GM12872 (cell line): ENCODE measurements at regions not wholly inside any gene's neighbourhood (a gene's known extent, or its start where the extent isn't known, plus 50 kb on each side); places are given as distances from the start of the nearest gene placed in this dataset.

ENCODE experiments used
- TF ChIP-seq, protein P1 (sequence below): IDR thresholded peaks from 3 replicates; pipeline ENCODE4 v1.5.1; 2011; ENCODE audit warnings: low read depth, mild to moderate bottlenecking, low read length, moderate library complexity; ENCODE audit not compliant: insufficient read depth

DNA sequence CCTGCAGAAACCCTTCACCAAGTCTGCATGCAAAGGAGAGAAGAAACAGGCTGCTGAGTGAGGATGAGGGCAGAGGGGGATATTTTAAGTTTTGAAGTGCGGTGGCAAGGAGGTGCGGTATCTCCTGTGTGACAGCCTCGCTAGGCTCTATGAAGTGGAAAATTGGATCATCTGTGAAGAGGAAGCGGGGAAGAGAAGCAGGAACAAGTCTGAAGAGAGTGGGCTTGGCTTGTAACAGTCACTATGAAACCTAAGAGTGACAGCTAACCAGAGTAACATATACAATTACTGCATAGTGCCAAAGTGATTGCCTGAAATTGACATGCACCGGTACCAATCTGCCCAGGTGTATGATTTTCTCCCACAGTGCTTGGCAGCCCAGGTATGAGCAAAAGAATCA, 287.5 kb upstream of the KLF14 start:
- TF ChIP-seq, protein P1, sequence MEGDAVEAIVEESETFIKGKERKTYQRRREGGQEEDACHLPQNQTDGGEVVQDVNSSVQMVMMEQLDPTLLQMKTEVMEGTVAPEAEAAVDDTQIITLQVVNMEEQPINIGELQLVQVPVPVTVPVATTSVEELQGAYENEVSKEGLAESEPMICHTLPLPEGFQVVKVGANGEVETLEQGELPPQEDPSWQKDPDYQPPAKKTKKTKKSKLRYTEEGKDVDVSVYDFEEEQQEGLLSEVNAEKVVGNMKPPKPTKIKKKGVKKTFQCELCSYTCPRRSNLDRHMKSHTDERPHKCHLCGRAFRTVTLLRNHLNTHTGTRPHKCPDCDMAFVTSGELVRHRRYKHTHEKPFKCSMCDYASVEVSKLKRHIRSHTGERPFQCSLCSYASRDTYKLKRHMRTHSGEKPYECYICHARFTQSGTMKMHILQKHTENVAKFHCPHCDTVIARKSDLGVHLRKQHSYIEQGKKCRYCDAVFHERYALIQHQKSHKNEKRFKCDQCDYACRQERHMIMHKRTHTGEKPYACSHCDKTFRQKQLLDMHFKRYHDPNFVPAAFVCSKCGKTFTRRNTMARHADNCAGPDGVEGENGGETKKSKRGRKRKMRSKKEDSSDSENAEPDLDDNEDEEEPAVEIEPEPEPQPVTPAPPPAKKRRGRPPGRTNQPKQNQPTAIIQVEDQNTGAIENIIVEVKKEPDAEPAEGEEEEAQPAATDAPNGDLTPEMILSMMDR: no peak

DNA sequence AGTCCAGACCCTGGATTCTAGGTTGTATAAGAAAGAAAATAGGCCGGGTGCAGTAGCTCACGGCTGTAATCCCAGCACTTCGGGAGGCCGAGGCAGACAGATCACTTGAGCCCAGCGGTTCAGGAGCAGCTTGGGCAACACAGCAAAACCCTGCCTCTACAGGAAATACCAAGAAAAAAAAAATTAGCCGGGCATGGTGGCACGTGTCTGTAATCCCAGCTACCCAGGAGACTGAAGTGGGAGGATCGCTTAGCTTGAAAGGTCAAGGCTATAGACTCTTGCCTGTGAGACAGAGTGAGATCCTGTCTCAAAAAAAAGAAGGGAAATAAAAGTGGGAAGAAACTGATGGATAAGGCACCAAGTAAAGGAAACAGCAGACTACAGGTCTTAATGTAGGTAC, 287.9 kb upstream of the KLF14 start:
- TF ChIP-seq, protein P1: no peak

DNA sequence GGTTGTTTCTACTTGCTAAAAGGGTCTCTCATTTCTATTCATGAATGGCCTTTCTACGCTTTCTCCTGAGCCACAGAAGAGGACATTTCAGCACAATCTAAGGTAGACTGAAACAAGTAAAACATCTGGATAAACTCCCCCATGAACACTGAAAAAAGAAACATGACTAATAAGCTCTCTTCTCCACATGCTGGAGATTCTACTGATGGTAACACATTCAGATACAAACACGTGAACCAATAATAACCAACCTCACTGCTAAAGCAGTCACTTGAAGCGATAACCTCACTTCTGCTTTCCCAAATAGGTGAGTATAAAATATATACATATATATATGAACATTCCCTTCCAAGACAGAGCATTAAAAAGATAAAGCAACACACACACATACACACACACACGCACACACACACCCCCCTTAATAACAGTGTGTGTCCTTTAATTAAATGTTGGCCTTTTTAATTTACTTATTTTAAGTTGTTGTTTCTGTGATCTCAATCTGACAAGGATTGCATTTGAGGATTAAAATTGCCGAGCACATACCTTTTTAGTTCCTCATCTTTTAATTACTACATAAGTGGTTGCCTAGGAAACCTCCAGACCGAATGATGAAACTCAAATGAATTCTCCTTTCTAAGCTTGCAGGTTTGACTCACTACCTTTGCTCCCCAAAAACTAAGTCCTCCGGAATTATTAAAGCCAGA, 292.4 kb upstream of the KLF14 start:
- TF ChIP-seq, protein P1: no peak

DNA sequence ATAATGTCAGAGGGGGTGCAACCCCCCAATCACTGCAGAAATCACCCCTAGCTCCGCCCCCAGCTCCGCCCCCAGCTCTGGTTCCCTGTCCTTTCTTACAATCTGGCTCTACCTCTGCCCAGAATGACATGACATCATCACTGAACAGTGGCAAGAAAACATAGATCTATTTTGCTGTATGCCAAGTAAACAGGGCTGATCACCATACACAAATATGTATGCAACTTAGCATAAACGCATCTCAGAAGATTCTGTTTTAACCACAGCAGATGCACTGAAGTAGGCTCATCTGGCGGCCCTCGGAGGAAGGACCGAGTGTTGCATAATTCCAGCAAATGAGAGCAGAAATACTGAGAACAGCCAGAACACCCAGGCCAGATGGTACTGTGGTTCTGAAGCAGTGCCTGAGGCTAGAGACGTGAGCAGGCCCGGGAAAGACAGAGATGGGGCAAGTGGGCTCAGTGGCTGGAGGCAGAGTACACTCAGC, 293.3 kb upstream of the KLF14 start:
- TF ChIP-seq, protein P1: no peak

DNA sequence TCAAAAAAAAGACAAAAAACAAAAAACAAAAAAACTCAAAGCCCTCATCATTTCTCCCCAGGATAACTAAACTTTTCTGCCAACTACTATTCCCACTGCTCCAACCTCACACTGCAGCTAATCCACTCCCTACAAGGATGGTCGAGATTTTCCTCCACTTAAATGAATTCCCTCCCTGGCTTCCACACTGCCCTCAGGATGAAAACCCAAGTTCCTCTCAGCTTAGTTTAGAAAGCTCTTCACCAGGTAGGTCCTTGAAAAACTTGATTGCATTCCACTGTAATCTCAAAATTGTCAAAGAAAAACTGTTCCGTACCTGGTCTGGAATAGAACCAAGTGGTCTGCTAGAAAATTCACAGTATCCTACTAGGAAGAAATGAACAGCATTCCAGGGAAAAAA, 294.3 kb upstream of the KLF14 start:
- TF ChIP-seq, protein P1: no peak

DNA sequence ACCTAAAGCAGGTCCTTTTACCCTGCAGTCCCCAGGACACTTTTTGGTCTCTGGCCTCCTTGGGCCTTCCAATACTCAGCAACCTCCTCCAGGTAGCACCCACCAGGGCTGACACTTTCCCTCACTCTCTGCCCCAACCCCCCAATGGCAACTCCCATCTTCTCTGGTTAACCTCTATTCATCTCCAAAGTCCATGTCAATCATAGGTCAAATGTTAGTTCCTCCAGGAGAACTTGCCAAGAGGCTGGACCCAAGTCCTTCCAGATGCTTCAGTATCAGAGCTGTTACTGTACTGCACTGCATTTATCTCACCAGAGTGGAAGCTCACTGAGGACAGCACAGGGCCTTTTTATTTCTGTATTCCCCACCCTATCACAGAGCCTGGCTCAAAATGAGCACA, 295.0 kb upstream of the KLF14 start:
- TF ChIP-seq, protein P1: no peak

DNA sequence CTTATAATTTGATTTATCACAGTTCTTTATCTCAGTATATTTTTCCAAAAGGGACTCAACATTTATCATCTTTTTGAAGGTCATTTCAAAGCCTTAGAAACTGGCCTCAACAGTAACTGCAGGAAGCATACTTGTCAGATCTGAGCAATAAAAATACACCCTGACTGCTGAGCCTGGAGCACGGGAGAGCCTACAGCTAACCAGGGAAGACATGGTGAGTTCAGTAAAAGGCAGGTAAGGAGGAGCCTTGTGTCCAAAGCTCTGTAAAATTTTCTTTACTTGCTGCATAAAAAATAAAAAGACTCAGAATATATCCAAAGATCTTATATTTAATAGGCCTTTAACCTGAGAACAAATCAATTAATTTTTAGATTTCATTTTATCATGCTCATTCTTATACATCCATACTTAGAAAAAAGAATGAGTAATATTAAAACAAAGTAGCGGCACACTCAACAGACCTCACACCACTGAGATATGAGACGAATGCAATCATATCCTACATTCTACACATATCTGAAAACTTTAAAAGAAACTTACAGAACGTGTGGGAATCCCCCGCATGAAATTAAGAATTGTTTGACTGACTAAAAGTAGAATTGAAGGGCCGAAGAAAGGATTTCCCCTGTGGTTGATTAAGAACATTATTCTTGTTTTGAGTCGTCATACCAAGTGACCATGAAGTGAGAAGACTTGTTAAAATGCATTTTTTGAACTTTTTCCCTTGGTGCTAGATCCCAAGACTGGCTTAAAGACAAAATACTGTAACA, 296.4 kb upstream of the MKLN1 start:
- TF ChIP-seq, protein P1: no peak
